ENCODE measurements at regions not wholly inside any gene's neighbourhood (a gene's known extent, or its start where the extent isn't known, plus 50 kb on each side); places are given as distances from the start of the nearest gene placed in this dataset.

- TF ChIP-seq CTCF (IDR thresholded peaks at IDR 0.05) (no peak), EP300 (IDR thresholded peaks at IDR 0.05) (no peak)
Measured at GRCh38 chr14:97315790-97316189, 518.6 kb downstream of the VRK1 start.
